ENCODE measurements at regions not wholly inside any gene's neighbourhood (a gene's known extent, or its start where the extent isn't known, plus 50 kb on each side); places are given as distances from the start of the nearest gene placed in this dataset.

DNA sequence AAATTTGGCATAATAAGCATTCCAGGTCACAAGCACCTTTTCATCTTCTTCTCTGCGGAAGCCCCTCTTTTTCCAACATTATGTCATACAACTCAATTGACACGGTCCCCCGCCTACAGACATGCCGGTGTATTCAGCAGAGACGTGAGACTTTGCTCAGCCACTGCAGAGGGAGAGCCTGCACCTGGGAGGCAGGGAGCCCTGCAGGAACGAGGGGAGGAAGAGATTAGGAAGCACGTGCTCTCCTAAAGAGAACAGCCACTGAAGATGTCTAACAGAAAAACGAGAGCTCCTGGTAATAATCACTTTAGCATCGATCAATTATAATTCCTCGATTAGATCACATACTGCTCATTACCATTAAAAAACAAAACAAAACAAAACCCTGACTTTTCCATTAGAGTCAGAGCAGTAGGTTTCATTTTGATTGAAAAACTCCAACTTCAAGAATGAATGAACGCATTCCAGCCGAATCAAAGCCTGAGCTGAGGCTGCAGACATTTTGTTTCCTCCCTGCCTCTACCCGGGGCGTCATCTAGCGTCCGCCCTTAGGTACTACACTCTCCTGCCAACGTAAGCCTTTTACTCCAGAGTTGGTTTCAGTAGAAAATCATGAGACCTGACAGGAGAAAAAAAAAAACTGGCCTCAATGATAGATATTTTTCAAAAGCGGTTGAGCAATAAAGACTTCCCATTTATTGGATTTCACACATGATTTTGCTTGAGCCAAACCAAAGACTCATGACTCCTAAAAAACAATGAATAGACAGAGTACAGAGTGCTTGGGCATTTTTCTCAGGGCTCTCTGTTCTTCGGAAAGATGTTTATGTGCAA, 194.5 kb downstream of the KATNAL1 start (continued):
- TF ChIP-seq RBM14 (IDR thresholded peaks at IDR 0.05; ENCODE audit: borderline replicate concordance, insufficient read depth, low read depth, low read length) (no peak), ZNF384 (IDR thresholded peaks at IDR 0.05; ENCODE audit: low read depth, low read length) (no peak), ZNF696 (CRISPR knock-in tag; conservative IDR thresholded peaks at IDR 0.05) (no peak), TEAD1 (CRISPR knock-in tag; IDR thresholded peaks at IDR 0.05) (0 out of 4 replicates have a peak, but pooled peaks of 1 of the 2 experiments have one; percentile 25), CCAR2 (IDR thresholded peaks at IDR 0.05; ENCODE audit: low read depth, low read length) (no peak), KDM2B (CRISPR knock-in tag; IDR thresholded peaks at IDR 0.05) (no peak), PRMT5 (CRISPR knock-in tag; IDR thresholded peaks at IDR 0.05) (no peak), SLC30A9 (CRISPR knock-in tag; IDR thresholded peaks at IDR 0.05) (no peak), JUNB (CRISPR knock-in tag; conservative IDR thresholded peaks at IDR 0.05) (no peak), ZNF23 (CRISPR knock-in tag; IDR thresholded peaks at IDR 0.05) (no peak), NR2C2 (CRISPR knock-in tag; IDR thresholded peaks at IDR 0.05) (no peak), NR2C2 (tag; IDR thresholded peaks at IDR 0.05) (no peak)
- TF ChIP-seq, protein P1, sequence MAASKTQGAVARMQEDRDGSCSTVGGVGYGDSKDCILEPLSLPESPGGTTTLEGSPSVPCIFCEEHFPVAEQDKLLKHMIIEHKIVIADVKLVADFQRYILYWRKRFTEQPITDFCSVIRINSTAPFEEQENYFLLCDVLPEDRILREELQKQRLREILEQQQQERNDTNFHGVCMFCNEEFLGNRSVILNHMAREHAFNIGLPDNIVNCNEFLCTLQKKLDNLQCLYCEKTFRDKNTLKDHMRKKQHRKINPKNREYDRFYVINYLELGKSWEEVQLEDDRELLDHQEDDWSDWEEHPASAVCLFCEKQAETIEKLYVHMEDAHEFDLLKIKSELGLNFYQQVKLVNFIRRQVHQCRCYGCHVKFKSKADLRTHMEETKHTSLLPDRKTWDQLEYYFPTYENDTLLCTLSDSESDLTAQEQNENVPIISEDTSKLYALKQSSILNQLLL (CRISPR knock-in tag; IDR thresholded peaks at IDR 0.05; ENCODE audit: borderline replicate concordance): no peak
